Endothelial cell (in vitro differentiated cells): ENCODE measurements at regions not wholly inside any gene's neighbourhood (a gene's known extent, or its start where the extent isn't known, plus 50 kb on each side); places are given as distances from the start of the nearest gene placed in this dataset.

Experiments
- DNase-seq: peaks from one replicate; pipeline ENCODE4 v3.0.0; 2021; ENCODE audit warnings: low spot score
- H3K27ac Mint-ChIP-seq: one replicate; pipeline ENCODE4 v1.8.0; 2021; ENCODE audit warnings: mixed read lengths, inconsistent platforms; ENCODE audit not compliant: unreplicated experiment
- H3K27me3 Mint-ChIP-seq: one replicate; pipeline ENCODE4 v1.8.0; 2021; ENCODE audit warnings: mild to moderate bottlenecking, moderate library complexity, mixed read lengths, inconsistent platforms; ENCODE audit not compliant: unreplicated experiment
- H3K36me3 Mint-ChIP-seq: one replicate; pipeline ENCODE4 v1.8.0; 2021; ENCODE audit warnings: mild to moderate bottlenecking, low read depth, mixed read lengths, inconsistent platforms; ENCODE audit not compliant: unreplicated experiment
- H3K4me1 Mint-ChIP-seq: one replicate; pipeline ENCODE4 v1.8.0; 2021; ENCODE audit warnings: mild to moderate bottlenecking, mixed read lengths, inconsistent platforms; ENCODE audit not compliant: unreplicated experiment
- H3K4me3 Mint-ChIP-seq: one replicate; pipeline ENCODE4 v1.8.0; 2021; ENCODE audit warnings: mild to moderate bottlenecking, mixed read lengths, inconsistent platforms; ENCODE audit not compliant: unreplicated experiment
- H3K9me3 Mint-ChIP-seq: one replicate; pipeline ENCODE4 v1.8.0; 2021; ENCODE audit warnings: mixed read lengths, inconsistent platforms; ENCODE audit not compliant: unreplicated experiment
- CTCF ChIP-seq: fragments of 200-600 bp; sonication (generic); IDR thresholded peaks from one replicate; pipeline ENCODE4 v1.5.0; 2021; ENCODE audit warnings: antibody characterized with exemption; ENCODE audit not compliant: unreplicated experiment

DNA sequence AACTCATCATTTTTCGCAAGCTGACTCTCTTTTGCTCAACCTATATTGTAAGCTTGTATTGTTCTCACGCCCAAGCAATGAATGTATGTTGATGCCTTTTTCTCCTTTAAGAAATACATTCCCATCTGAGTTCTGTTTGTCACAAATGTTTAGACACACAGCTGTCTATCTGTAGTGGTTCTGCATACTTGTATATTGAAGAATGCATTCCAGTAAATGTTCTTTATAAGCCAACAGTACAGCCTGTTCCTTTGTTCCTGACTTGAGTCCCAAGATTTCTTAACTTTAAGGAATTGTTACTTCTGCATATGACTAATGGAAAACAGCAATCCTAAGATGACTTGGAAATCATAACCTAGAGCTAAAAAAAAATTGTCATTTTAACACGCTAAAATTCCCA is 849.1 kb upstream of the POU3F3 start:
- Mint-ChIP-seq H3K27ac (no peak overlapping the region), H3K4me1 (no peaks in the 10 kb centered on the region)

GRCh38 chr2:104016801-104017200 is 837.1 kb upstream of the POU3F3 start:
- Mint-ChIP-seq H3K4me3 (no peak overlapping the region), H3K27me3 (peaks cover 2% of the 10 kb centered on the region), H3K36me3 (no peaks in the 10 kb centered on the region), H3K4me1 (no peaks in the 10 kb centered on the region), H3K27ac (no peak overlapping the region), H3K9me3 (no peaks in the 10 kb centered on the region)
- no peak for DNase-seq
- no peak for TF ChIP-seq CTCF

More for the DNA sequence above, 849.1 kb upstream of the POU3F3 start:
- no peak for TF ChIP-seq CTCF
- H3K9me3 Mint-ChIP-seq: no peaks in the 10 kb centered on the region
- no peak for DNase-seq
- H3K36me3 Mint-ChIP-seq: no peaks in the 10 kb centered on the region
- peaks cover 1% of the 10 kb centered on the region for H3K27me3 Mint-ChIP-seq
- H3K4me3 Mint-ChIP-seq: no peak overlapping the region

GRCh38 chr2:104023306-104023705 is 830.6 kb upstream of the POU3F3 start:
- Mint-ChIP-seq H3K9me3 (no peaks in the 10 kb centered on the region), H3K36me3 (no peaks in the 10 kb centered on the region), H3K27ac (no peak overlapping the region), H3K4me3 (no peak overlapping the region), H3K4me1 (no peaks in the 10 kb centered on the region), H3K27me3 (no peaks in the 10 kb centered on the region)
- no peak for TF ChIP-seq CTCF
- DNase-seq: no peak

DNA sequence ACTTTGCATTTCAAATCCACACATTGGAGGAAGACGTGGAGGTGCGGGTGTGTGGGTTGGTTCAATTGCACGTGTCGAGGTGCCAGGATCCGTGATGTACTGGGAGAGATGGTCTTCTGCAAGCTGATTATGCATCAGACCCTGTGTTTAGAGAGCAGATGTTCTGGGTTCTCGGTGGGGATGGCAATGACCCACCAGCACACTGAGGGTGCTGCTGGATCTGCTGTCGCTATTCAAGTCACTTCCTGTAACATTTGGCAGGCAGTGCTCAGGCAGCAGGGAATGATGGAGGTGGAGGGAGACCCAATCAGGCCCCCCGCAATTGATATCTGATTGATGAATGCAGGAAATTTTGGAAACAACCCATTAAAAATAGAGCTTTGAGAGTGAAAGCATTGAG is 830.1 kb upstream of the POU3F3 start:
- no peak for TF ChIP-seq CTCF
- no peak for DNase-seq
- Mint-ChIP-seq H3K36me3 (no peaks in the 10 kb centered on the region), H3K4me1 (no peaks in the 10 kb centered on the region), H3K27me3 (no peaks in the 10 kb centered on the region), H3K4me3 (no peak overlapping the region), H3K9me3 (no peaks in the 10 kb centered on the region), H3K27ac (no peak overlapping the region)

DNA sequence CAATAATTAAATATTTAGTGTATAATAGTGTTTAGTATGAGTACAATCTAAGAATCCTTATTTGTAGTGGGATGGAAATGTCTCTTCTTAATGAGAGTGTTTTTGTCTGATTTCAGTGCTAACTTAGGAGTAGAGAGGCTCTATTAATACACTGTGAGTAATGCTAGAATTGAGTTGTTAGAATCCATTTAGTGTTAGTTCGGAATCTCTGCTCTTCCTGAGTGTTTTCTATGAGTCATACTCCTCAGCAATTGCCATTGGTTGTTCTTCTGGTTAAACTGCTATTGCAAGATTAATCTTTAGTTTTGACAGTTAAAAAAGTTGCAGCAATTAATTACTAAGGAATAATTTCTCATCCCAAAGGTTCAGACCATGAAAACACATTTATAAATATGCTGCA is 828.6 kb upstream of the POU3F3 start:
- H3K27me3 Mint-ChIP-seq: no peaks in the 10 kb centered on the region
- no peaks in the 10 kb centered on the region for H3K36me3 Mint-ChIP-seq
- H3K9me3 Mint-ChIP-seq: no peaks in the 10 kb centered on the region
- H3K27ac Mint-ChIP-seq: no peak overlapping the region
- H3K4me1 Mint-ChIP-seq: no peaks in the 10 kb centered on the region
- DNase-seq: no peak
- H3K4me3 Mint-ChIP-seq: no peak overlapping the region
- no peak for TF ChIP-seq CTCF
